NB4 (cell line): ENCODE measurements at regions not wholly inside any gene's neighbourhood (a gene's known extent, or its start where the extent isn't known, plus 50 kb on each side); places are given as distances from the start of the nearest gene placed in this dataset.

Source experiments
- DNase-seq: peaks from one replicate; pipeline ENCODE4 v3.0.0; 2010; ENCODE audit warnings: low read depth
- H3K4me3 ChIP-seq: one replicate; pipeline ENCODE4 v1.5.1; 2011; ENCODE audit warnings: mild to moderate bottlenecking, low read depth, low read length, moderate library complexity
- CTCF ChIP-seq: IDR thresholded peaks from one replicate; pipeline ENCODE4 v1.5.1; 2012; ENCODE audit warnings: low read depth, low read length
- MAX ChIP-seq: IDR thresholded peaks from 2 replicates; pipeline ENCODE4 v1.6.1; 2011; ENCODE audit warnings: low read depth, low read length
- MYC ChIP-seq: IDR thresholded peaks from 2 replicates; pipeline ENCODE4 v1.6.1; 2011; ENCODE audit warnings: low read depth, low read length
- POLR2A ChIP-seq: IDR thresholded peaks from 2 replicates; pipeline ENCODE4 v1.6.1; 2011; ENCODE audit warnings: mild to moderate bottlenecking; ENCODE audit not compliant: insufficient read length; ENCODE audit errors: extremely low read depth

GRCh38 chr4:181874602-181875001 lies 368.6 kb upstream of the TENM3 start:
- TF ChIP-seq CTCF (no peak), MAX (no peak), MYC (no peak), POLR2A (no peak)
- no peak for DNase-seq
- no peak overlapping the region for H3K4me3 ChIP-seq

GRCh38 chr4:181877329-181877848 lies 365.8 kb upstream of the TENM3 start:
- no peak overlapping the region for H3K4me3 ChIP-seq
- TF ChIP-seq CTCF (no peak), MAX (no peak), POLR2A (no peak), MYC (no peak)
- DNase-seq = no peak

- no peak for TF ChIP-seq CTCF
- no peak for TF ChIP-seq POLR2A
- TF ChIP-seq MAX = no peak
- TF ChIP-seq MYC = no peak
- no peak overlapping the region for H3K4me3 ChIP-seq
- DNase-seq = no peak
These were observed 353.2 kb upstream of the TENM3 start for GRCh38 chr4:181890031-181890430.

- TF ChIP-seq MYC (no peak), MAX (no peak), POLR2A (no peak), CTCF (no peak)
- H3K4me3 ChIP-seq = no peak overlapping the region
- DNase-seq = no peak
These were observed 352.3 kb upstream of the TENM3 start for GRCh38 chr4:181890911-181891310.

GRCh38 chr4:181896614-181897013 lies 346.6 kb upstream of the TENM3 start:
- no peak overlapping the region for H3K4me3 ChIP-seq
- TF ChIP-seq MAX (no peak), POLR2A (no peak), MYC (no peak), CTCF (no peak)
- DNase-seq = no peak
